Central memory CD8-positive, alpha-beta T cell (primary cell): ENCODE measurements at regions not wholly inside any gene's neighbourhood (a gene's known extent, or its start where the extent isn't known, plus 50 kb on each side); places are given as distances from the start of the nearest gene placed in this dataset.
"Not testable (repeated sequence)": the region's sequence is repeated elsewhere in the genome, so short reads cannot be mapped to it uniquely, and the experiment has no call there.

Experiments used
- ATAC-seq: fragments of 150-1000 bp; cut with Tn5 transposase; replicated peaks from 2 replicates; pipeline ENCODE4 v1.10.0; 2022; ENCODE audit warnings: mild to moderate bottlenecking, moderate FRiP score, moderate number of reproducible peaks; ENCODE audit not compliant: poor library complexity, severe bottlenecking; ENCODE audit errors: extremely low read depth
- DNase-seq, 2 donors: peaks; one replicate each; pipeline ENCODE4 v3.0.0; 2021; ENCODE audit warnings: low spot score in 2 of 2
- H3K27ac Mint-ChIP-seq: one replicate; pipeline ENCODE4 v1.8.0; 2022; ENCODE audit warnings: low read depth, mild to moderate bottlenecking, moderate library complexity, mixed read lengths
- H3K27me3 Mint-ChIP-seq: one replicate; pipeline ENCODE4 v1.8.0; 2022; ENCODE audit warnings: mixed read lengths
- H3K36me3 Mint-ChIP-seq: one replicate; pipeline ENCODE4 v1.8.0; 2022; ENCODE audit warnings: mild to moderate bottlenecking, moderate library complexity, mixed read lengths; ENCODE audit not compliant: insufficient read depth
- H3K4me1 Mint-ChIP-seq: one replicate; pipeline ENCODE4 v1.8.0; 2022; ENCODE audit warnings: mixed read lengths
- H3K4me3 Mint-ChIP-seq: one replicate; pipeline ENCODE4 v1.8.0; 2022; ENCODE audit warnings: mild to moderate bottlenecking, moderate library complexity, mixed read lengths
- H3K9me3 Mint-ChIP-seq: one replicate; pipeline ENCODE4 v1.8.0; 2022; ENCODE audit warnings: mixed read lengths

DNA sequence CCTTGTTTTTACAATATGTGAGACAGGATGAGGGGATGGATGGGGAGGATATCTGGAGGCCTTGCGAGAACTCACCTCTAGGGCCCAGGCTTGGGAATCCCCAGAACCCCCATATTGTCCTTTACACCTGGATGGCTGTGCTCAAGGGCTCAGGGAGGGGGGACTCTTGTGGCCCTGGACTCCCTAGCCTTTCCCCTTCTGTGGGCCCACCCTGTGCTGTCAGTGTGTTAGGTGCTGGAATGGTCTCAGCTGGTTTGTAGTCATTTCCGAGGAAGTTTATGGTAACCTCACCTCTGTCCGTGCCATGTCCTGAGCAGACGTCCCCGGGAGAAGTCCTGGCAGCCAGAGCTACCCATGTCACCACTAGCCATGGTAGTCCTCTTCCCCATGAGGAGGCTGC, 158.3 kb downstream of the KCNJ18 start:
- not testable (repeated sequence) for H3K4me1 Mint-ChIP-seq, DNase-seq, H3K36me3 Mint-ChIP-seq, ATAC-seq, H3K27ac Mint-ChIP-seq, H3K27me3 Mint-ChIP-seq, H3K4me3 Mint-ChIP-seq
- peaks cover 11% of the 10 kb centered on the region for H3K9me3 Mint-ChIP-seq
